HG03575 (cell line): ENCODE measurements at regions not wholly inside any gene's neighbourhood (a gene's known extent, or its start where the extent isn't known, plus 50 kb on each side); places are given as distances from the start of the nearest gene placed in this dataset.
"Not testable (repeated sequence)": the region's sequence is repeated elsewhere in the genome, so short reads cannot be mapped to it uniquely, and the experiment has no call there.

Source experiments
- ATAC-seq: cut with Tn5 transposase; IDR thresholded peaks from one replicate; pipeline ENCODE4 v1.9.1; 2021; ENCODE audit not compliant: unreplicated experiment, insufficient number of reproducible peaks, low FRiP score; ENCODE audit errors: extremely low read depth

- no peak for ATAC-seq
Measured at GRCh38 chr14:81728447-81728846, 194.8 kb upstream of the SEL1L start.

GRCh38 chr14:81729622-81730021 lies 196.0 kb upstream of the SEL1L start:
- no peak for ATAC-seq

DNA sequence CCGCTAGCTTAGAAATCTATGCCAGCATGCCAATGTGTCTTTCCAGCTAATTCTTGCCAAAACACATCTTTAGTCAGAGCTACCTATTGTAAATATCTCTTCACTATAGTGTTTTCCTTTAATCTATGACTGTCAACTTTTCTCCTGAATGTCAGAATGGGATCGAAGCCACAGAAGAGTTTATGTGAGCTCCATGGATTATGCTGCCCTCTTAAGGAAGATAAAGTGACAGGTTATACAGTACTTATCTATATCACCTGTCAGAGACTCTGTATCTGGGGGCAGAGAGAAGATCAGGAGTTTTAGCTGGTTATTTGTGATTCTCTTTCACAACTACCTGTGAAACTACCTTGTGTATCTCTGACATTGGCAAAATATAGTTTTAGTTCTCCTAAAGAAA lies 204.3 kb upstream of the SEL1L start:
- ATAC-seq, result no peak

GRCh38 chr14:81738946-81739659 lies 205.4 kb upstream of the SEL1L start:
- no peak for ATAC-seq

DNA sequence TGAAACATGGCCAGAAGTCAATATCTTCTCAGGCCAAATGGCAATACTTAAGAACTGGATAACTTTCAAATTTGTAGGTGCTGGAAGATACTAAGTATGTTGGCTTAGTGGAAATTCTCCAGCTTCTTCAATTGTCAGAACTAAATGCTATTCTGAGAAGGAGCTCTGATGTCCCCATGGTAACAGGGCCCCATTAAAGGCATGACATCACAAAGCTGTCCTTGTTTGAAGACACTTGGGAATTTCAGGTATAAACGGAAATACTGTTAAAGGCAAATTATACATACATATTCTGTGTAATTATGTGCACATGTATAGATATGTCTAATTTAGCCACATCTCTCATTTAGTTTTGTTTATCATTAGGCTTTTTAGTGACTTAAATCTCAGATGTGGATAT lies 210.0 kb upstream of the SEL1L start:
- ATAC-seq, result no peak

- ATAC-seq, result no peak
Measured at GRCh38 chr14:81751198-81751597, 217.5 kb upstream of the SEL1L start.

- ATAC-seq, result no peak
Measured at GRCh38 chr14:81759541-81759940, 225.9 kb upstream of the SEL1L start.

GRCh38 chr14:81765651-81766275 lies 232.1 kb upstream of the SEL1L start:
- no peak for ATAC-seq

DNA sequence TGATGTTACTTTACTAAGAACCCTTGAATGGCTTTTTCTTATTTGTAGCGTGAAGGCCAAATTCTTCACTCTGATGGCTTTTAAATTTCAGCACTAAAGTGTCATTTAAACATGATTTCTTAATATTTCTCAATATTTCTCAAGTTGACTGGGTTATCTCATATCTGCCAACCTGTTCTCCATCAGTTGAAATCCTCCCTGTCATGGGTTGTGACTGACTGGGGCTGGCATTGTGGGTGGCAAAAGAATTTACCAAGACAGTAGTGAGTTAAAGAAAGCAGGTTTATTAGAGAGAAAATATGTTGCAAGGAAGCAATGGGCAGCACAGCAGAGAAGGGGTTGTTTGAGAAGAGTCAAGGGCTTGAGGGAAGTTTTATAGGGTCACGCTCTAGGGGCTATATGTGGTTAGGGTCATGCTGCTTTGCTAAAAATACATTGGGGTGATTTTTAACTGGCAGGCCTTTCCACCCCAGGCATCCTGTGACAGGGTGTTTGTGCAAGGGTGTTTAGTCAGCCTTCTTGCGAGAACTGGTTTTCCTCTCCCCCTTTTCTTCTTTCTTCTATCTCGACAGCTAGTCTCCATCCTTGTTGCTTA lies 232.8 kb upstream of the SEL1L start:
- no peak for ATAC-seq

- ATAC-seq, result no peak
Measured at GRCh38 chr14:81767266-81767995, 233.8 kb upstream of the SEL1L start.

GRCh38 chr14:81771651-81772275 lies 238.1 kb upstream of the SEL1L start:
- ATAC-seq, result no peak

GRCh38 chr14:81772381-81772780 lies 238.7 kb upstream of the SEL1L start:
- ATAC-seq, result no peak

GRCh38 chr14:81776531-81776930 lies 242.9 kb upstream of the SEL1L start:
- ATAC-seq, result no peak

DNA sequence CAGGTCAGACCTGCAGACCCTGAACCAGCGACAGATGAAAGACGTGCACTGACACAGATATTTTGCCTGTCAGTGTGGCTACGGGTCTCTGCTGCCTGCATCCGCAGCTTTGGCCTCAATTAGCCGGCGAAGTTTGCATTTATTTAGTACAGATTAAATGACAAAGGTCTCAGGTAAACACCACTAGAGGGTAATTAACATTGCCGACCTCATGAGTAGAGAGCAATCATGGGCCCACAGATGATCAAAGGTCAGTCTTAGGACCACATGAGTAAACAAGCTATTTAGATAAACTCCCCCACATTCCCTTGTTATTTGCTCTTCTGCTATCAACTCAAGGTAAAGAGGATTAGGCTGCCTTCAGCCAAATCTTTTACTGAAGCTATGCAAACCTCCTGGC lies 248.1 kb upstream of the SEL1L start:
- not testable (repeated sequence) for ATAC-seq

GRCh38 chr14:81784084-81784483 lies 250.4 kb upstream of the SEL1L start:
- no peak for ATAC-seq

DNA sequence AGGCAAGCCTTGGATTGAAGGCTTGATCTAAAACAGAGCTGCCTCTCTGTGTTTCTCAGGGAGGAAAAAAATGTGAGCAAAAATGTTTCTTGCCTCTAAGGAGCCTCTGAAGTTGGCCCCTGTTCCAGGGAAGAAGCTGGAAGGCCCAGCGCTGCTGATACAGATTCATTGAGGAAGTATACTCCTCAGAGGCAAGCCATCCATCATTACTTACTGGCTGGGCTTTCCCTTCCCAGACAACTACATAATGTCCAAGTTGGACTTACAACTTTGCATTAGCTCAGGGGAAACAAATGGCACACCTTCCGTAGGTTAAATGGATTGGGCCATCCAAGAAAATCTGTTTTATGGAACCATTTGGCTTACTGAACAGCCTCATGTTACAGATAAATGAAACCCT lies 263.7 kb upstream of the SEL1L start:
- ATAC-seq, result no peak

- no peak for ATAC-seq
Measured at GRCh38 chr14:81801921-81802320, 268.3 kb upstream of the SEL1L start.

GRCh38 chr14:81802341-81802740 lies 268.7 kb upstream of the SEL1L start:
- ATAC-seq, result no peak

GRCh38 chr14:81805785-81806184 lies 272.1 kb upstream of the SEL1L start:
- no peak for ATAC-seq
